Stimulated activated CD4-positive, alpha-beta T cell treated with anti-CD3 and anti-CD28 coated beads, Interleukin-15, amount 100 ng/mL, for 1 hour (primary cell): ENCODE measurements at regions not wholly inside any gene's neighbourhood (a gene's known extent, or its start where the extent isn't known, plus 50 kb on each side); places are given as distances from the start of the nearest gene placed in this dataset.

ENCODE experiments used
- DNase-seq, 2 donors: peaks; one replicate each; pipeline ENCODE4 v3.0.0-alpha.2; 2020; ENCODE audit warnings: low read depth in 1 of 2, low spot score in 1 of 2

- DNase-seq, result no peak
Measured at GRCh38 chr11:31910950-31911576, 99.9 kb upstream of the PAX6 start.

- no peak for DNase-seq
Measured at GRCh38 chr11:31903225-31904074, 92.3 kb upstream of the PAX6 start.

- no peak for DNase-seq
Measured at GRCh38 chr11:31902706-31903105, 91.6 kb upstream of the PAX6 start.

GRCh38 chr11:31895926-31896325, 84.8 kb upstream of the PAX6 start:
- no peak for DNase-seq

GRCh38 chr11:31887180-31887579, 76.1 kb upstream of the PAX6 start:
- no peak for DNase-seq

GRCh38 chr11:31884080-31884479, 73.0 kb upstream of the PAX6 start:
- DNase-seq, result no peak

GRCh38 chr11:31883435-31883834, 72.3 kb upstream of the PAX6 start:
- no peak for DNase-seq

GRCh38 chr11:31882951-31883392, 71.8 kb upstream of the PAX6 start:
- no peak for DNase-seq

- DNase-seq, result no peak
Measured at GRCh38 chr11:31881825-31882224, 70.7 kb upstream of the PAX6 start.

- no peak for DNase-seq
Measured at GRCh38 chr11:31879681-31880080, 68.6 kb upstream of the PAX6 start.

- no peak for DNase-seq
Measured at GRCh38 chr11:31877863-31878262, 66.7 kb upstream of the PAX6 start.

- DNase-seq, result no peak
Measured at GRCh38 chr11:31877083-31877482, 66.0 kb upstream of the PAX6 start.

- no peak for DNase-seq
Measured at GRCh38 chr11:31875866-31876560, 64.9 kb upstream of the PAX6 start.

GRCh38 chr11:31874631-31875191, 63.6 kb upstream of the PAX6 start:
- DNase-seq, result no peak

GRCh38 chr11:31873124-31873523, 62.0 kb upstream of the PAX6 start:
- DNase-seq, result no peak

- no peak for DNase-seq
Measured at GRCh38 chr11:31872076-31872443, 60.9 kb upstream of the PAX6 start.

GRCh38 chr11:31871310-31872075, 60.4 kb upstream of the PAX6 start:
- no peak for DNase-seq

- no peak for DNase-seq
Measured at GRCh38 chr11:31870609-31871309, 59.6 kb upstream of the PAX6 start.

GRCh38 chr11:31869986-31870385, 58.9 kb upstream of the PAX6 start:
- no peak for DNase-seq

GRCh38 chr11:31865606-31866300, 54.6 kb upstream of the PAX6 start:
- no peak for DNase-seq
